ENCODE measurements at regions not wholly inside any gene's neighbourhood (a gene's known extent, or its start where the extent isn't known, plus 50 kb on each side); places are given as distances from the start of the nearest gene placed in this dataset.
"Not testable (repeated sequence)": the region's sequence is repeated elsewhere in the genome, so short reads cannot be mapped to it uniquely, and the experiment has no call there.

GRCh38 chr4:40681600-40681999 is 51.9 kb upstream of the RBM47 start:
- no peaks in the 10 kb centered on the region for H3K9me3 Mint-ChIP-seq
- intact Hi-C loops (cut with micrococcal nuclease) = no loop called here
- H3K27ac Mint-ChIP-seq = no peak overlapping the region
- H3K27me3 Mint-ChIP-seq = peaks cover 1% of the 10 kb centered on the region
- no peak for DNase-seq
- H3K4me1 Mint-ChIP-seq (ENCODE audit: low read depth) = peaks cover 9% of the 10 kb centered on the region
- CTCF ChIA-PET = interaction anchor here (1.3 kb wide), 1 partner anchor 9 kb away, joined by 4 read pairs; no protein-coding TSS in a partner anchor
- POLR2A ChIA-PET = interaction anchor here (1.9 kb wide), 1 partner anchor 9 kb away, joined by 10 read pairs; no protein-coding TSS in a partner anchor
- no peak overlapping the region for H3K4me3 Mint-ChIP-seq
- no peaks in the 10 kb centered on the region for H3K36me3 Mint-ChIP-seq

- Mint-ChIP-seq H3K36me3 (no peaks in the 10 kb centered on the region), H3K27ac (peak overlapping the region; percentile 38), H3K27me3 (peaks cover 1% of the 10 kb centered on the region), H3K4me3 (no peak overlapping the region), H3K9me3 (no peaks in the 10 kb centered on the region), H3K4me1 (ENCODE audit: low read depth) (peaks cover 9% of the 10 kb centered on the region)
- DNase-seq = peak; percentile 59
- ChIA-PET CTCF (interaction anchor here (0.7 to 1.6 kb wide), 4 partner anchors 8 to 36 kb away, joined by 3 to 7 read pairs (median 4); no protein-coding TSS in a partner anchor), POLR2A (interaction anchor here (1.9 kb wide), 1 partner anchor 10 kb away, joined by 10 read pairs; no protein-coding TSS in a partner anchor)
- intact Hi-C loops (cut with micrococcal nuclease) = loop anchor here (1.0 kb wide), 1 partner anchor 9 kb away; no protein-coding TSS in a partner anchor
These were observed 52.8 kb upstream of the RBM47 start for GRCh38 chr4:40682290-40683101.

GRCh38 chr4:40683536-40684145 is 54.0 kb upstream of the RBM47 start:
- peaks cover 20% of the 10 kb centered on the region for H3K4me1 Mint-ChIP-seq (ENCODE audit: low read depth)
- POLR2A ChIA-PET; H3K27me3 Mint-ChIP-seq; H3K9me3 Mint-ChIP-seq; H3K4me3 Mint-ChIP-seq; H3K36me3 Mint-ChIP-seq; H3K27ac Mint-ChIP-seq; DNase-seq; intact Hi-C loops (cut with micrococcal nuclease): not testable (repeated sequence)
- CTCF ChIA-PET = interaction anchor here (0.6 to 1.6 kb wide), 4 partner anchors 9 to 35 kb away, joined by 3 to 7 read pairs (median 3); no protein-coding TSS in a partner anchor

GRCh38 chr4:40684404-40684803 is 54.7 kb upstream of the RBM47 start:
- DNase-seq = no peak
- Mint-ChIP-seq H3K4me3 (no peak overlapping the region), H3K27me3 (peaks cover 3% of the 10 kb centered on the region), H3K27ac (no peak overlapping the region), H3K4me1 (ENCODE audit: low read depth) (peaks cover 21% of the 10 kb centered on the region), H3K36me3 (no peaks in the 10 kb centered on the region), H3K9me3 (no peaks in the 10 kb centered on the region)
- ChIA-PET POLR2A (no interaction called here), CTCF (interaction anchor here (0.6 to 1.6 kb wide), 2 partner anchors 10 to 34 kb away, joined by 3 read pairs; no protein-coding TSS in a partner anchor)
- intact Hi-C loops (cut with micrococcal nuclease) = no loop called here

GRCh38 chr4:40685300-40685699 is 55.6 kb upstream of the RBM47 start:
- intact Hi-C loops (cut with micrococcal nuclease) = no loop called here
- Mint-ChIP-seq H3K36me3 (no peaks in the 10 kb centered on the region), H3K27ac (no peak overlapping the region), H3K4me1 (ENCODE audit: low read depth) (peaks cover 21% of the 10 kb centered on the region), H3K9me3 (no peaks in the 10 kb centered on the region), H3K4me3 (no peak overlapping the region), H3K27me3 (peaks cover 3% of the 10 kb centered on the region)
- ChIA-PET POLR2A (interaction anchor here (0.6 kb wide), 1 partner anchor 198 kb away, joined by 3 read pairs; no protein-coding TSS in a partner anchor), CTCF (no interaction called here)
- no peak for DNase-seq

- H3K27me3 Mint-ChIP-seq = peaks cover 8% of the 10 kb centered on the region
- H3K4me3 Mint-ChIP-seq = no peak overlapping the region
- peaks cover 21% of the 10 kb centered on the region for H3K4me1 Mint-ChIP-seq (ENCODE audit: low read depth)
- DNase-seq = no peak
- intact Hi-C loops (cut with micrococcal nuclease) = no loop called here
- H3K27ac Mint-ChIP-seq = no peak overlapping the region
- no peaks in the 10 kb centered on the region for H3K36me3 Mint-ChIP-seq
- ChIA-PET CTCF (no interaction called here), POLR2A (interaction anchor here (0.6 kb wide), 2 partner anchors 16 to 197 kb away, joined by 3 read pairs; no protein-coding TSS in a partner anchor)
- H3K9me3 Mint-ChIP-seq = no peaks in the 10 kb centered on the region
These were observed 56.6 kb upstream of the RBM47 start for GRCh38 chr4:40686081-40686913.

- Mint-ChIP-seq H3K27me3 (peaks cover 11% of the 10 kb centered on the region), H3K36me3 (no peaks in the 10 kb centered on the region), H3K4me3 (no peak overlapping the region), H3K27ac (peak overlapping the region; percentile 76), H3K9me3 (no peaks in the 10 kb centered on the region), H3K4me1 (ENCODE audit: low read depth) (peaks cover 14% of the 10 kb centered on the region)
- intact Hi-C loops (cut with micrococcal nuclease) = loop anchor here (1.0 kb wide), 4 partner anchors 14 to 33 kb away; no protein-coding TSS in a partner anchor
- POLR2A ChIA-PET = interaction anchor here (1.1 to 3.4 kb wide), 6 partner anchors 12 to 24 kb away, joined by 4 to 20 read pairs (median 8); no protein-coding TSS in a partner anchor
- no peak for DNase-seq
- CTCF ChIA-PET = interaction anchor here (1.0 to 2.3 kb wide), 5 partner anchors 12 to 153 kb away, joined by 3 to 7 read pairs (median 4); no protein-coding TSS in a partner anchor
These were observed 58.2 kb upstream of the RBM47 start for GRCh38 chr4:40687676-40688389.

GRCh38 chr4:40688446-40689095 is 58.9 kb upstream of the RBM47 start:
- DNase-seq = peak; percentile 53
- peaks cover 14% of the 10 kb centered on the region for H3K4me1 Mint-ChIP-seq (ENCODE audit: low read depth)
- H3K4me3 Mint-ChIP-seq = no peak overlapping the region
- ChIA-PET POLR2A (interaction anchor here (1.1 to 3.4 kb wide), 6 partner anchors 11 to 25 kb away, joined by 4 to 20 read pairs (median 8); no protein-coding TSS in a partner anchor), CTCF (interaction anchor here (1.0 to 2.3 kb wide), 5 partner anchors 12 to 152 kb away, joined by 3 to 7 read pairs (median 4); no protein-coding TSS in a partner anchor)
- no peaks in the 10 kb centered on the region for H3K9me3 Mint-ChIP-seq
- intact Hi-C loops (cut with micrococcal nuclease) = loop anchor here (1.0 kb wide), 4 partner anchors 14 to 33 kb away; no protein-coding TSS in a partner anchor
- H3K27ac Mint-ChIP-seq = peak overlapping the region; percentile 76
- peaks cover 11% of the 10 kb centered on the region for H3K27me3 Mint-ChIP-seq
- no peaks in the 10 kb centered on the region for H3K36me3 Mint-ChIP-seq

GRCh38 chr4:40693946-40694345 is 55.8 kb upstream of the NSUN7 start:
- ChIA-PET CTCF (no interaction called here), POLR2A (no interaction called here)
- Mint-ChIP-seq H3K36me3 (no peaks in the 10 kb centered on the region), H3K9me3 (no peaks in the 10 kb centered on the region), H3K27me3 (peaks cover 9% of the 10 kb centered on the region), H3K4me3 (no peak overlapping the region), H3K4me1 (ENCODE audit: low read depth) (peaks cover 2% of the 10 kb centered on the region), H3K27ac (no peak overlapping the region)
- intact Hi-C loops (cut with micrococcal nuclease) = no loop called here
- no peak for DNase-seq

- H3K4me1 Mint-ChIP-seq (ENCODE audit: low read depth) = peaks cover 22% of the 10 kb centered on the region
- H3K4me3 Mint-ChIP-seq; DNase-seq; CTCF ChIA-PET; H3K36me3 Mint-ChIP-seq; intact Hi-C loops (cut with micrococcal nuclease); POLR2A ChIA-PET; H3K9me3 Mint-ChIP-seq; H3K27ac Mint-ChIP-seq; H3K27me3 Mint-ChIP-seq: not testable (repeated sequence)
These were observed 52.3 kb upstream of the NSUN7 start for GRCh38 chr4:40697476-40697875.
